PC-3 (cell line): ENCODE measurements at regions not wholly inside any gene's neighbourhood (a gene's known extent, or its start where the extent isn't known, plus 50 kb on each side); places are given as distances from the start of the nearest gene placed in this dataset.

Experiments used
- CTCF ChIP-seq: fragments of 300-600 bp; sonication (generic); conservative IDR thresholded peaks from 2 replicates; pipeline ENCODE4 v1.5.1; 2017; ENCODE audit warnings: antibody characterized with exemption, low read depth, mild to moderate bottlenecking, low read length
- EZH2 ChIP-seq: fragments of 300-600 bp; sonication (generic); IDR thresholded peaks from one replicate; pipeline ENCODE4 v1.6.1; 2017; ENCODE audit warnings: antibody characterized with exemption, mild to moderate bottlenecking, low read length; ENCODE audit not compliant: unreplicated experiment
- EZH2phosphoT487 ChIP-seq: fragments of 300-600 bp; sonication (generic); IDR thresholded peaks from 2 replicates; pipeline ENCODE4 v1.6.1; 2018; ENCODE audit warnings: mild to moderate bottlenecking, antibody characterized with exemption, low read length, borderline replicate concordance

GRCh38 chr19:30815889-30816580, 443.9 kb downstream of the ZNF536 start:
- TF ChIP-seq CTCF (no peak), EZH2 (no peak), EZH2phosphoT487 (no peak)
